ENCODE measurements at regions not wholly inside any gene's neighbourhood (a gene's known extent, or its start where the extent isn't known, plus 50 kb on each side); places are given as distances from the start of the nearest gene placed in this dataset.

DNA sequence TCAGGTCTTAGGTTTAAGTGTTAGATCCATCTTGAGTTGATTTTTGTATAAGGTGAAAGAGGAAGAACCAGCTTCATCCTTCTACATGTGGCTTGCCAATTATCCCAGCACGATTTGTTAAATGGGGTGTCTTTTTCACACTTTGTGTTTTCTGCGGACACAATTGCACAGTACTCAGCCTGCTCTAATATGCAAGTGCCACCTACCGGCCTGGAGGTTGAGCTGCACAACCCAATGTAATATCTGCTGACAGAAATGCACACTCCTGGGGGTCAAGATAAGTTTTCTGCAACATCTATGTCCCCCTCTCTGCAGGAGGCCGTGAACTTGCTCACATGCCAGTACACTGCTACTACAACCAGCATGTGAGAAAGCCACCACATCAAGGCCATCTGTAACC lies 791.9 kb upstream of the ROBO1 start:
- no peak for DNase-seq

DNA sequence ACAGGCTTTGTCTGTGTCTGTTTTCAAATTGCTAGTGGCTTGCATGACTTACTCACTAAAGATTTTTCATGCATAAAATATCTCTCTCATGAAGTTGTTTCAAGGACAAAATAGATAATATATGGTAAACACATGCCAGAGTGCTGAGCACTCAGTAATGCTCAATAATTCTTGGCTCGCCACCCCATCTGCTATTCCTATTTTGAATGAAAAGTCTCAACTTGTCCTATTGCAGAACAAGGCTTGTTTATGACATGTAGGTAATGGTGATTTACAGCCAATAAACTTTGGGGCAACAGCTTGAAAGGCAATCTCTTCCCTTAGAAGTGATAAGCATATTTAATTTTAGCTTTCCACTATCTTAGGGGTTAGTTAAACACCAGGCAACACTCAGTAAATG lies 789.0 kb upstream of the ROBO1 start:
- no peak for DNase-seq

DNA sequence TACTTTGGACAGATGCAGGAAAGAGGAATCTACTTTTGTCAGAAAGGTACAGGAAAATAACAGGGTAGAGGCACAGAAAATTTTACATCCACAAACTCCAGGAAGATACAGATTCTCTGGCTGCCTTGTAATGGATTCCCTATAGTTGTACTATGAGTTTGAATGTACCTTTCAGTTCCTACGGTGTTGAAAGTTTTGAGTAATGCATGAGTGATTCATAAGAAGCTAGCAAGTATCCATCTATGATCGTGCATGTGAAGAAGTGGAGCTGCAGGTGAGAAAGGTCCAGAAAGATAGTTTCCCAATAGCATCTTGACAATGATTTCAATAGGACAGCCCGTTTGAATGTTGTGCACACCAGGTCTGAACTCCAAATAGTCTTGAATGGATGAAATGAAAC lies 786.5 kb upstream of the ROBO1 start:
- DNase-seq = no peak

DNA sequence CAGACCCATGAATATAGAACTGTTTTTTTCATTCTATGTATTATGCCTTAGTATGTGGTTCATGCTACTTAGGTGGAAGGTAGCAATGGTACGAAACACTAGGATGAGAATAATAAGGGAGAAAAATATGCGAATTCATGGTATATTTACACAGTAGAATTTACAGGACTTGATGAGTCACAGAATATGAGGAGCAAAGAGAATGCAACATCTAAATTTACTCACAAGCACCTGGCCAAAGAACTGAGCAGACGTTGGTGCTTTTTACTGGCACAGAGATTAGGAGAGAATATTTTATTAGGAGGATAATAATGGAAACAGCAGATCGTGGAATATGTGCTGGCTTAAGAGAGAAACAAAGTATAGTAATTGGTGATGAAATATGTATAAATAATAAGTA lies 785.4 kb upstream of the ROBO1 start:
- DNase-seq = no peak

DNA sequence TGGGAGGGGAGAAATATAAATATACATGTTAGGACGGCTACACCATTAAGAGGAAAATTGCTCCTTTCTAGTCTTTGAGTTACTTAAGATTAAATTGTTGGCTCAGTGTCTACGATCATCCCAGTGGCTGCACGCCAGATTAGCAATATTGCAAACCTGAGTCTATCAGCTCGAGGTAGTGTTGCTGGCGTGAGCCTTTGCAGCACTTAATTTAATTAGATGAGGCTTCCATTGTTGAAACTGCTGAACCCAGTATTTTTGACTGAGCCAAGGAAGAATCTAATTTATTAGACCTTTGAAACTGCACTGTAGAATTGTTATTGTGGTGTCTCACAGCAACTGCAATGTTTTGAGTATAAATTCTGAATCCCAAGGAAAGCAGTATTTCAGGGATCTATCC lies 782.4 kb upstream of the ROBO1 start:
- DNase-seq = no peak

DNA sequence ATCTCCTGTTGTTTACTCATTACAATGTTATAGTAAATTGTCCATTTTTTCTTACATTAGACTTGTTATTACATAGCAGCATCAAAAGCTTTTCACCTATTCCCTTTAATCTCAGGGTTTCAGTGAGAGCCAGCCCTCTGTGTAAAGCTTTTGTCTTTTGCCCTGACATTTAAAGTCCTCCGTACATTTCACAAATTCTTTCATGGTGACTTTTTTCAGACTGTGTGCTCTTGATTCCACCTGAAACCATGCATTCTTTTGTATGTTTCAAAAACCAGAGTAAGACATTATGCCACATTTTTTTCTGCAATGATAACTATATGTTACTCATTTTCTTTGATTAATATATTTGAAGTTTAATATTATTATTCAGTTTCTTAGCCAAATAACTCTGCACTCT lies 781.4 kb upstream of the ROBO1 start:
- DNase-seq = no peak

DNA sequence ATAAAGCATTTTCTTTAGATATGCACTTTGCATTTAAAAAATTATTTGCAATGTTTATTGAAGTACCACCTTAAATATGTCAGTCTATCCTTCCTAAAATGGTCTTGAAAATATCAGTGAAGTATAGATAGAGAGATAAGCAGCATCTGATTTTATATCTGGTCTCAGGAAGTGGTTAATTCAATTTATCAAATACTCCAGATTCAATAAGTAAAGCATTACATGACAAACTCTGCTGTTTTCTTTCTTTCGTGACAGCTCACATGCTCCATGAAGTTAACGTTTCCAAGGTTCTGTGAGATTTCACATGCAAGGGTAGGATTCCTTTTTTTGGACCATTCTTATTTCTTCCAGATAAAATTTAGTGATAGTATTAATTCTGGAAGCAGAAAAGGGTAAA lies 775.4 kb upstream of the ROBO1 start:
- no peak for DNase-seq

DNA sequence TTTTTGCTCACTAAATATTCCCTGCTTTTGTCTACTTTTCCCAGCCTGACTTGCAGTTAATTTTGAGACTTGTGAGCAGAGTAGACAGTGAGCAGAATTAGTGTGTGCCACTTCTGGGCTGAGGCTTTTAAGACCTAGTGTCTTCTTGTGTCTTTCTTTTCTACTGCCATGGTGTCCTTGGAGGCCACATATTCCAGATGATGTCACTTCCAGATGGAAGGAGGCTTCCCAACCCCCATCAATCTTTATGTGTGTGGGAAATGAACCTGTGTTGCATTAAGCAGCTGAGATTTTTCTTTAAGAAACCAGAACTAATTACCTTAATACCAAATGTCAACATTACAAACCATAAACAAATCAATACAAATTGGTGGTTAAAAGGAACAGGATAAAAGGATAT lies 774.7 kb upstream of the ROBO1 start:
- DNase-seq = no peak

DNA sequence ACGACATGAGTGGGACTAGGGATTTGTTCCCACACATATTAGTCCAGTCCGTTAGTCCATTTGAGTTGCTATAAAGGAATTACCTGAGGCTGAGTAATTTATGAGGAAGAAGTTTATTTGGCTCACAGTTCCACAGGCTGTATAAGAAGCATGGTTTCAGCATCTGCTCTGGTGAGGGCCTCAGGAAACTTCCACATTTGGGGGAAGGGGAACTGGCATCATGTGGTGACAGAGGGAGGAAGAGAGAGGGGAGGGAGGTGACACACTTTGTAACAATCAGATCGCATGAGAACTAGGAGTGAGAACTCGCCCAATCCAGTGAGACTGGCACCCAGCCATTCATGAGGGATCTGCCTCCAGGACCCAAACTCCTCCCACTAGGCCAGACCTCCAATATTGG lies 769.9 kb upstream of the ROBO1 start:
- DNase-seq = no peak

DNA sequence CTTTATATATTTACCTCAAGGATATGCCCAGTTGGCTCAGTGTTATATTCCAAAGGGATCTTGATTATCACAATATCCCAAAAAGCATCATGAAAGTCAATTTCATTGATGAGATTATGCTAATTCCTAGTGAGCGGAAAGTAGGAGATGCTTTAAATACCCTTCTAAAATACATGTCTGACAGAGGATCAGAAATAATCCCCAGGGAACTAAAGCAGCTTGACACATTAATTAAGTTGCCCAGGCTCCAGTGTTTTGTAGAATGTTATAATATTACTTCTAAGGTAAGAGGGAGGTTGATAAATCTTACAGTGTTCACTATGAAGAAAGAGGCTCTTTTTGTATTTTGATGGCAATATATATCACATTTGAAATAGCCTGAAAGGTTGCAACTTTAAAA lies 767.5 kb upstream of the ROBO1 start:
- no peak for DNase-seq

DNA sequence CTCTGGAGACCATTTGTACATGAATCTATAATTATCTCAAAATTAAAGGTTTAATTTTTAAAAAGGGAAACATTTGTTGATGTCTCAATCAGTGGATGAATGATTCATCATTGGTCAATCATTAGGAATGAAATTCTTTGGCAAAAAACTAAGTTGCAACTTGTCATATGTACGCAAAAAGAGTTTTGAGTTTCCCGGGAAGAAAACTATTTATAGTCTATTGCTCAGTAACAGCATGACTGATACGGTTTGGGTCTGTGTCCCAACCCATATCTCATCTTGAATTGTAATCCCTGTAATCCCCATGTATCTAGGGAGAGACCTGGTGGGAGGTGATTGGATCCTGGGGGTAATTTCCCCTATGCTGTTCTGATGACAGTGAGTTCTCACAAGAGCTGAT lies 765.8 kb upstream of the ROBO1 start:
- DNase-seq = no peak

DNA sequence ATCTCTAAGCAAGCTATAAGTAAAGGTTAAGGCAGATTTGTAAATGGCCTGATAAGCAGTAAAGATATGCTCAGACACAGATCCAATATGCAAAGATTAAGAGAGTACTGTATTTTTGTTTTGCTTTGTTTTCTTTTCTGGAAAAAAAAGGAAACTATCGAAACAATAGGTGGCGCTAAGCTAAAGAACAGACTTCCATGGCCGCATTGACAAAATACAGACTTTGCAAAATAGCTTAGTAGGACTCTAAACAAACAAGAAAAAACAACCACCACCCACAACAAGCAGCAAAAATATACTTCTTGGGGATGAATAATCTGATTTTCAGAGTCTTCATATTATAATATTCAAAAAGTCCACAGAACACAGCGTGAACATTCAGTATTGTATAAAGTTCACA lies 758.4 kb upstream of the ROBO1 start:
- DNase-seq = no peak

DNA sequence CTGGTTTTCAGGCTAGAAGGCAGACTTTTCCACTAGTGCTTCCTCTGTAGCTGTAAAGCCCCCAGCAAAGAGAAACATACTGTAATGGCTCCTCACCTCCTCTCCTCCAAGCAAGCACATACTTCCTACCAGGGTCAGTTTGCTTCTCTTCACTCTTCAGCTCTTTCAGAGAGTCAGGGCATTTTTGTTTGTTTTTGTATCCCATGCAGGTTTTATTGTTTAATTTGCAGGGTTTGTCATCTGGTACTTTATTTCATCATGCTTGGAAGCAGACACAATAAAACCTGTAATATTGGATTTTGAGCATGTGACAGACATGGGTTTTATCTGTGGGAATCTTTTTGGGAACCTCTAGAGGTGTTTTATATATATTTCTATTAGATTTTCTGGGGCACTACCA lies 753.3 kb upstream of the ROBO1 start:
- no peak for DNase-seq

DNA sequence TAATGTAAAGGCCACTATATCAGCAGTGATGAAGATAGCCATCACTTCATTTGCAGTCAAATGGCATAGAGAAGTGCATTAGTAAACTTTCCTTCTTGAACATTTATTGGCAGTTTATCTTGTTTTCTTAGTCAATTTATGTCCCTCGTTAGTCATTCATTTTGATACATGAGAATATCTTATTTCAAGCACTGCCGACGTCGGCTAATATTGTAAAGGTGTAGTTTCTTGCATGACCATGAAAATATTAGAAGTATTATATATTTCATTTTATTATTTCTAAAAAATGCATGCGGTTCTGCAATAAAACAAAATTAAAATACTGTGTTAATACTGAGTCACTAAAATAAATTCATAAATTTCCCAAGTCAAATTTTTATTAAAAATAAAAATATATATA lies 751.6 kb upstream of the ROBO1 start:
- no peak for DNase-seq

DNA sequence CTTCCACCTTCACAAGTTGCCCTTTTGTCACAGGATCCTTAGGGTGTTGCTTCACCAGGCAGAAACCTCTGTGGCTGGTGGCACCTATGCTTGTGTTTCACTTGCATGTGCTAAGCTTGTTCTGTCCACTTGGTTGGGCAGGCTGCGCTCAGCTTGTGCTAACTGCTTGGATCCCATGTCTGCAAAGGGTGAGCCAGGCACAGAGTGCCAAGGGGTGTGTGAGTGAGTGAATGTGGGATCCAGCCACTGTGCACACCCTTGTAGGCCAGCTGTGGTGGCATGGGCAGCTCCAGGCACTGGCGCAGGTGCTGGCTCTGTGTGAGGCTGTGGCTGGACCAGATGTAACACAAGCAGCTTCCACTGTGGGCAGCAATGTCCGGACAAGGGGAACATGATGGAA lies 728.7 kb upstream of the ROBO1 start:
- no peak for DNase-seq

DNA sequence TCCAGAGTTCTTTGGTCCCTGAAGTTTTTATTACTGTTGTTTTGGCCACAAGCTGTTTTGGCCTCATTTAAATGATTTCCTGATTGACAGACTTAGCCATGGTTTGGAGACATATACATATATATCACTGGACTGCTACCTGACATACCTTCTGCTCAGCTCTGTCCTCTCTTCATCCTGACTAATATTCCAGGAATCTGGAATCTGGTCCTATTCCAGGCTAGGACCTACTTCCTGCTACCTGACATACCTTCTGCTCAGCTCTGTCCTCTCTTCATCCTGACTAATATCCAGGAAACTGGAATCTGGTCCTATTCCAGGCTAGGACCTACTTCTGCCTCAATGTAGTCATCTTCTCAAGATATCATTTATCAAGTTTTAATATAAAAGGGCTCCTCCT lies 724.4 kb upstream of the ROBO1 start:
- no peak for DNase-seq

DNA sequence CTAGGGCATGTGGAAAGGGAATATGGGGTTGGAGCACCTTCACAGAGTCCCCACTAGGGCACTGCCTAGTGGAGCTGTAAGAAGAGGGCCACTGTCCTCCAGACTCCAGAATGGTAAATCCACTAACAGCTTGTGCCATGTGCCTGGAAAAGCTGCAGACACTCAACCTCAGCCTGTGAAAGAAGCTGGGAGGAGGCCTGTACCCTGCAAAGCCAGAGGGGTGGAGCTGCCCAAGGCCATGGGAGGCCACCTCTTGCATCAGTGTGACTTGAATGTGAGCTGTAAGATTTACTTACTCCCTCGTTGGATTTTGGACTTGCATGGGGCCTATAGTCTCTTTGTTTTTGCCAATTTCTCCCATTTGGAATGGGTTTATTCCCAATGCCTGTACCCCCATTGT lies 705.2 kb upstream of the ROBO1 start:
- no peak for DNase-seq

DNA sequence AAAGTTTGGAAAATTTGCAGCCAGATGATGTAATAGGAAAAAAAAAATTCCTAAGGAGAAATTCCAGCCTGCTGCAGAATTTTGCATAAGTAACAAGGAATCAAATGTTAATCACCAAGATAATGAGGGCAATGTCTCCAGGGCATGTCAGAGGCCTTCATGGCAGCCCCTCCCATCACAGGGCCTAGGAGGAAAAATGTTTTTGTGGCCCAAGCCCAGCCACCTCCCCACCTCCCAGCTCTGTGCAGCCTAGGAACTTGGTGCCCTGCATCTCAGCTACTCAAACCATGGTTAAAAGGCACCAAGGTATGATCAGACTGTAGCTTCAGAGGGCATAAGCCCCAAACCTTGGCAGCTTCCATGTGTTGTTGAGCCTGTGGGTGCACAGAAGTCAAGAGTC lies 704.7 kb upstream of the ROBO1 start:
- no peak for DNase-seq

DNA sequence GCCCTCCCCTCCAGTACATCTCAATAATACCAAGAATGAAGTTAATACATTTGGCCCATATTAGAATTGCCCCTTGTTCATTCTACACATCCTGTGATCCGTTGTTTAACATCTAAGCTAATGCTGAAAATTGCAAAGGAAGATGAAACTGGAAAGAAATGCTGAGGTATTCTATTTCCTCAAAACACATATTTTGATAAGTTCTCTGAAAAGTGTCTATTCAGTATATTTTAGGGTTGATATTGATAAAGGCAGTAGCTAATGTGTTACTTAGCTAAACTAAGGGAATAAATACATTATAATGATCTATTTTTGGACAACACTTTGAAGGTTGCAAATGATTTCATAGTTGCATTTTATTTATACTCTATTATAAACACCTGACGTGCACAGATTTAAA lies 702.6 kb upstream of the ROBO1 start:
- DNase-seq = no peak

DNA sequence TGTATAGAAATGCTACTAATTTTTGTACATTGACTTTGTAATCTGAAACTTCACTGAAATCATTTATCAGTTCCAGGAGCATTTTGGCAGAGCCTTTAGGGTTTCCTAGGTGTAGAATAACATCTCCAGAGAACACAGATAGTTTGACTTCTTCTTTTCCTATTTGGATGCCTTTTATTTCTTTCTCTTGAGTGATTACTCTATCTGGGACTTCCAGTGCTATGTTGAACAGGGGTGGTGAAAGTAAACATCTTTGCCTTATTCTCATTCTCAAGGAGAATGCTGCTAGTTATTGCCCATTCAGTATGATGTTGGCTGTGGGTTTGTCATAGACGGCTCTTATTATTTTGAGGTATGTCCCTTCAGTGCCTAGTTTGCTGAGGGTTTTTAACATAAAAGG lies 697.9 kb upstream of the ROBO1 start:
- DNase-seq = no peak

DNA sequence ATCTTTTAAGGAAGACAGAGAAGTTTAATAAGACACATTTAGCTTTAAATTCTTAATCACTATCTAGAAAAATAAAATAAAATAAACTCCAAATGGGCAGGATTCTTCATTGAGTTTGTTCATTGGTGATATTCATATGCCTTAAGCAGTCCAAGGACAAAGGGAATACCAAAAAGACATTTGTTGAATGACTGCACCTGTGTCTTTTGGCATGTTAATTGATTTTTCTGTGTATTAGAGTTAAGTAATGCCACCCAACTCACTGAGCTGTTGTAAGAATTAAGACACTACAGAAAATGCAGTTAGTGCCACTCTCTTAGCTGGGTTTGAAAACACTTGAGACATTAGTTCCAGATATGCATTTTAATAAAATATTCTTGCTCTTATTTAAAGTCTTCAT lies 683.6 kb upstream of the ROBO1 start:
- no peak for DNase-seq

DNA sequence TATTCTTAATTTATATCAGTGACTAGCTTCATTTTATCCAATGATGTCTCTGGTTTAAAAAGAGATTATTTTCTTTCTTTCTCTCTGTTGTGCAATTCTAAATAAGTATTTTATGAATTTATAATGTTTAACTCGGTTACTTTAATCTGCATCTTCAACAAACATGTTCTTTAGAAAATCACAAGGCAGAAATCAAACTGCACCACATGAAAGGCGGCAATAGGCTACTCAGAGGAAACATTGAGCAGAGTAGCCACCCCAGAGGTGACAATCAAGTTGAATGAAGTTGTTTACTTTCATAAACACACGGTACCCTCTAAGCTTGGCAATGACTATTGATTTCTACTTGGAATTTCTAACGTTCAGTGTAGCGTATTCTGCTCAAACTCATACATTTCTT lies 677.8 kb upstream of the ROBO1 start:
- no peak for DNase-seq

DNA sequence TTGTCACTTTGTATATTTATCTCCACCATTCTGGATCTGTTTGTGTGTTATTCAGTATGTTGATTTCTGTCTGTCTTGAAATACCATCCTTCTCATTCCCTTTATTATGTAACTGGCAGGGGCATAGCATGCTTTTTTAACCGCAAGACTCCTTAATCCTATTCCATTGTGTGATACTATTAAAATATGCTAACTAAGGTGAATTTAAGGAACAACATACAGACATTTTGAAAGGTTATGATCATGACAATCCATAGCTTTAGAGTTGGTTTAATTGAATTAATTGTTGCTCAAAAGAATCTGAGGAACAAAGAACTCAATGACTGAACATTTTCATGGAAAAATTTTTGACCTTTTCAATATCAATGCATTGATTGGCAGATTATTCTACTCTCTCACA lies 677.3 kb upstream of the ROBO1 start:
- no peak for DNase-seq

DNA sequence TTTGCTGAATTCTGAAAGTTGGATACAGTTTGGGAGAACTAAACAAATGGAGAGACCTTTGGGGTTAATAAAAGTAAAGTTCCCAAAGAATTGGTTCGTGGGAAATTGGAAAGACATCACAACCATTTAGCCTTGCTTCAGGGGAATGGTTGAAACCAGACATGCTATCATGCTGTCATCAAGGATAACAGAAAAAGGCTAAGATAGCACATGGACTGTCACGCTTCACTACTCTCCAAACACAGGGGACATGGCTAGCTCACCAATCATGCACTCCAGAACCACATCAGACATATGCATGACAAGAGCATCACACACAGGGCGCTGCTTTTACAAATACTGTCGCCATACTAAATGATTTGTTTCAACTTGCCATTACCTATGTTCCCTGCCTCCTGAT lies 671.7 kb upstream of the ROBO1 start:
- DNase-seq = no peak

DNA sequence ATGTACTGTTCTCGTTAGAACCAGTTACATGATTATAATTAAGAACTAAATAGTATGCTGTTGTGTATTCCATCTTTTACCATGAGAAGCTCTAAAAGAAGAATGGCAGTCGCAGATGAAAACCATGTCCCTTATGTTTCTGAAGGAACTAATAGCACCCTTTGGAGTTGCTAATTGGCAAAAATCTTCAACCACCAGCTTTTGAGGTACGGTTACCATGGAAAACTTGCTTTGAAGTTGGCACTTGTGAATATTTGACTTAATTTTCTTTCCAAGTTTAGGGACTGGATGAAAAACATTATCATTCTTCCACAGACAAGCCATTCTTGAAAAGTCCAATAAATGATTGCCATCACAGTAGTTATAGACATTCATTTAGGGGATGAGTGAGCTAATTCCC lies 666.6 kb upstream of the ROBO1 start:
- no peak for DNase-seq

DNA sequence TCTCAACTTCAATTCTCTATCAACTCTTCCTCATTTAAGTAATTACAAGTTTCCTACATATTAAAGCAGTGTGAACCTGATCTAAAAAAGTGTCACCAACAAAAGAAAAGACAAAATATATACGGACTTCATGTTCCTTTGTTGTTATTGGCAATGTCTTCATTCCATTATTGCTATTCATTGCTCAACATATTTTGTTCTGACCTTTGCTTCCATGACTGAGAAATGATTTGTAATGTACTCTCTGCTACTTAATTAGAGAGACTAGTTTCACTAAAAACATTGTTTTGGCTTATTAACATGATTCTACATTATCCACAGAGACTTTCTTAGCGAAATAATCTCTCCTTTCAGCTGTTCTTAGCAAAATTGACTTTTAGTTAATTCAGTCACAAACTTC lies 657.2 kb upstream of the ROBO1 start:
- DNase-seq = no peak
